SK-N-SH (cell line): ENCODE measurements at regions not wholly inside any gene's neighbourhood (a gene's known extent, or its start where the extent isn't known, plus 50 kb on each side); places are given as distances from the start of the nearest gene placed in this dataset.

Source experiments
- CTCF ChIA-PET: fragments of 300-600, 350-600 bp; formaldehyde crosslinking; extraction: SDS; loops from one replicate; lab custom pipeline; 2021; lab: Yijun Ruan, JAX
- POLR2A ChIA-PET: fragments of 350-600 bp; sonication (Branson Sonifier 250); formaldehyde crosslinking; extraction: SDS; loops from one replicate; lab custom pipeline; 2020; ENCODE audit warnings: antibody characterized with exemption, inconsistent platforms; lab: Yijun Ruan, JAX
- DNase-seq: peaks from one replicate; pipeline ENCODE4 v3.0.0; 2012
- H2AFZ ChIP-seq: fragments of 200-600 bp; sonication (generic); 2 replicates; pipeline ENCODE4 v1.8.1; 2016; ENCODE audit warnings: antibody characterized with exemption, mild to moderate bottlenecking, low read depth
- H3F3A ChIP-seq: fragments of 200-600 bp; sonication (generic); replicated peaks from 2 replicates; pipeline ENCODE3; 2016; ENCODE audit warnings: antibody characterized with exemption, mild to moderate bottlenecking; ENCODE audit not compliant: insufficient read depth
- H3K27ac ChIP-seq, 2 experiments: fragments of 200-500 bp in 1 of 2; fragments of 200-600 bp in 1 of 2; sonication (Bioruptor generic) in 1 of 2; sonication (generic), shearing (Covaris generic) in 1 of 2; 2 replicates each; pipeline versions ENCODE4 v1.5.1 to v1.6.1; 2014 to 2016; ENCODE audit warnings: low read depth in 2 of 2, inconsistent platforms in 1 of 2, low read length in 1 of 2, mild to moderate bottlenecking in 1 of 2, mixed read lengths in 1 of 2
- H3K27me3 ChIP-seq: fragments of 200-600 bp; sonication (generic), shearing (Covaris generic); 2 replicates; pipeline ENCODE4 v1.6.1; 2016; ENCODE audit warnings: mixed run types; ENCODE audit not compliant: insufficient read depth
- H3K36me3 ChIP-seq, 2 experiments: fragments of 200-500 bp in 1 of 2; fragments of 200-600 bp in 1 of 2; sonication (Bioruptor generic) in 1 of 2; sonication (generic) in 1 of 2; replicated peaks in 1 of 2; 2 replicates each; pipeline versions ENCODE3 to v1.5.1; 2014 to 2016; ENCODE audit warnings: low read length in 1 of 2, mild to moderate bottlenecking in 1 of 2; ENCODE audit not compliant: insufficient read depth in 2 of 2, control insufficient read depth in 1 of 2
- H3K4me1 ChIP-seq, 2 experiments: fragments of 200-500 bp in 1 of 2; fragments of 200-600 bp in 1 of 2; sonication (Bioruptor generic) in 1 of 2; sonication (generic), shearing (Covaris generic) in 1 of 2; 2 replicates each; pipeline versions ENCODE4 v1.5.1 to v1.6.1; 2014 to 2016; ENCODE audit warnings: low read depth in 1 of 2, low read length in 1 of 2, mixed run types in 1 of 2; ENCODE audit not compliant: insufficient read depth in 2 of 2, control insufficient read depth in 1 of 2
- H3K4me2 ChIP-seq: fragments of 200-600 bp; sonication (generic), shearing (Covaris generic); 2 replicates; pipeline ENCODE4 v1.6.1; 2017; ENCODE audit warnings: mixed run types
- H3K4me3 ChIP-seq, 2 experiments: fragments of 200-500 bp in 1 of 2; fragments of 200-600 bp in 1 of 2; sonication (Bioruptor generic) in 1 of 2; sonication (generic), shearing (Covaris generic) in 1 of 2; 2 replicates each; pipeline versions ENCODE4 v1.5.1 to v1.8.1; 2014 to 2016; ENCODE audit warnings: low read depth in 2 of 2, inconsistent platforms in 1 of 2, low read length in 1 of 2, mild to moderate bottlenecking in 1 of 2, mixed read lengths in 1 of 2, moderate library complexity in 1 of 2
- H3K79me2 ChIP-seq: fragments of 200-600 bp; sonication (generic); 2 replicates; pipeline ENCODE4 v1.8.1; 2017; ENCODE audit warnings: mild to moderate bottlenecking; ENCODE audit not compliant: insufficient read depth
- H3K9ac ChIP-seq: fragments of 200-600 bp; sonication (generic); 2 replicates; pipeline ENCODE4 v1.6.1; 2017; ENCODE audit warnings: mixed run types
- H3K9me2 ChIP-seq: fragments of 200-600 bp; sonication (generic); 2 replicates; pipeline ENCODE4 v1.6.1; 2017; ENCODE audit warnings: mixed run types
- H3K9me3 ChIP-seq: fragments of 200-600 bp; sonication (generic); 2 replicates; pipeline ENCODE4 v1.6.1; 2017; ENCODE audit warnings: mixed run types, mild to moderate bottlenecking, moderate library complexity
- H4K20me1 ChIP-seq: fragments of 200-600 bp; sonication (generic); 2 replicates; pipeline ENCODE4 v1.6.1; 2017; ENCODE audit warnings: mild to moderate bottlenecking, mixed run types; ENCODE audit not compliant: insufficient read depth
- CHD2 ChIP-seq: fragments of 150-350 bp; IDR thresholded peaks from 2 replicates; pipeline ENCODE4 v1.6.1; 2018; ENCODE audit warnings: low read length; ENCODE audit not compliant: partially characterized antibody
- EP300 ChIP-seq, 2 experiments: IDR thresholded peaks; 2 replicates each; pipeline versions ENCODE4 v1.4.0 to v1.6.1; 2012; ENCODE audit warnings: borderline replicate concordance in 1 of 2, low read depth in 1 of 2, low read length in 1 of 2
- FOSL2 ChIP-seq: IDR thresholded peaks from 2 replicates; pipeline ENCODE4 v1.4.0; 2012; ENCODE audit warnings: low read depth, mild to moderate bottlenecking, moderate library complexity, borderline replicate concordance
- FOXJ3 ChIP-seq: sonication (generic); formaldehyde crosslinking; IDR thresholded peaks from 2 replicates; pipeline ENCODE4 v1.5.1; 2020; ENCODE audit warnings: mild to moderate bottlenecking, missing genetic modification reagents
- FOXM1 ChIP-seq: IDR thresholded peaks from 2 replicates; pipeline ENCODE4 v1.4.0; 2012; ENCODE audit warnings: low read depth, mild to moderate bottlenecking
- GABPA ChIP-seq: IDR thresholded peaks from 2 replicates; pipeline ENCODE4 v1.4.0; 2012; ENCODE audit warnings: low read depth, mild to moderate bottlenecking
- PBX3 ChIP-seq: IDR thresholded peaks from 2 replicates; pipeline ENCODE4; 2012
- POLR2AphosphoS5 ChIP-seq: IDR thresholded peaks from 2 replicates; pipeline ENCODE4 v1.6.1; 2012; ENCODE audit warnings: low read depth, low read length
- RFX5 ChIP-seq: IDR thresholded peaks from 2 replicates; pipeline ENCODE4 v1.6.1; 2012; ENCODE audit warnings: mild to moderate bottlenecking, improper control_type of control experiment, low read length
- TCF12 ChIP-seq: IDR thresholded peaks from 2 replicates; pipeline ENCODE4 v1.4.0; 2012
- TEAD4 ChIP-seq: IDR thresholded peaks from 2 replicates; pipeline ENCODE4 v1.4.0; 2012; ENCODE audit warnings: mild to moderate bottlenecking, borderline replicate concordance; ENCODE audit not compliant: insufficient read depth
- YY1 ChIP-seq: IDR thresholded peaks from 2 replicates; pipeline ENCODE4 v1.4.0; 2012; ENCODE audit warnings: low read depth, mild to moderate bottlenecking
- ZBTB33 ChIP-seq: IDR thresholded peaks from 2 replicates; pipeline ENCODE4 v1.4.0; 2012; ENCODE audit warnings: low read depth, borderline replicate concordance
- WGBS: methylation state at CpG from one replicate; pipeline ENCODE4 v1.1.6; 2017; ENCODE audit warnings: low lambda C conversion rate; 5-methylcytosine and 5-hydroxymethylcytosine counted together
- TF ChIP-seq, protein P1 (sequence below): fragments of 150-350 bp; IDR thresholded peaks from 2 replicates; pipeline ENCODE4 v1.6.1; 2017; ENCODE audit warnings: antibody characterized with exemption, low read length, low read depth, borderline replicate concordance
- TF ChIP-seq, protein P2 (sequence below): fragments of 200-600 bp; sonication (generic); IDR thresholded peaks from 2 replicates; pipeline ENCODE4 v1.6.1; 2017; ENCODE audit warnings: antibody characterized with exemption, mild to moderate bottlenecking, moderate library complexity

DNA sequence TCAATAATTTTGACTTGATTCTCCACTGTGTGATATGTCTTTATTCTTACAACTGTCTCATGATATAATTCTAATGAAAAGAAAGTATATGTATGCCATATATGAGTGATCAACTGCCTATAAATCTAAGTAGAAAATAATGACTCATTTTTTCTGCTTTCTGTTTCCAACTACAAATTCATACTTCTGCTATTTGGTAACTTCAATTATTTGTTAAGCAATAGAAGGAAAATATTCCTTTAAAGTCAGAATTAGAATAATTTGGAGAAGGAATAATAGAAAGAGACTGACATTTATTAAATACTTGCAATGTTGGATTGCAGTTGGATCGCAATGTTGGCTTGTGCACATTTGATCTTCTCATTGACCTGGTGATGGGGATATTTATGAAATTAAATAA is 204.2 kb upstream of the PACRGL start:
- Histone ChIP-seq H3K9me2 (no peaks in the 10 kb centered on the region), H3K79me2 (no peaks in the 10 kb centered on the region), H3K4me3 (no peak overlapping the region), H3F3A (peaks cover 26% of the 10 kb centered on the region), H4K20me1 (no peaks in the 10 kb centered on the region; the same call in 1 of the 2 replicates), H3K36me3 (peaks cover 16 to 43% of the 10 kb centered on the region in 2 experiments), H3K27me3 (no peaks in the 10 kb centered on the region), H3K4me2 (no peak overlapping the region), H3K4me1 (no peaks in the 10 kb centered on the region; a peak in 1 of 4 replicates), H2AFZ (no peak overlapping the region), H3K9ac (no peak overlapping the region), H3K9me3 (no peaks in the 10 kb centered on the region), H3K27ac (no peak overlapping the region)
- ChIA-PET POLR2A (no interaction called here), CTCF (interaction anchor here (1.3 to 1.6 kb wide), 2 partner anchors 9 to 16 kb away, joined by 4 to 5 read pairs; no protein-coding TSS in a partner anchor)
- WGBS, result 42% methylated on average over 1 of the region's 1 CpG
- TF ChIP-seq FOXM1 (no peak), FOSL2 (no peak), PBX3 (0 out of 2 replicates have a peak, but pooled peaks have one; percentile 10), FOXJ3 (CRISPR knock-in tag) (no peak), ZBTB33 (no peak)
- DNase-seq, result no peak

- Histone ChIP-seq H3K27me3 (no peaks in the 10 kb centered on the region), H3K4me3 (no peak overlapping the region), H3K9me2 (no peaks in the 10 kb centered on the region), H3K4me2 (no peak overlapping the region), H3K36me3 (peaks cover 14 to 18% of the 10 kb centered on the region in 2 experiments), H4K20me1 (no peaks in the 10 kb centered on the region), H3K79me2 (no peaks in the 10 kb centered on the region), H2AFZ (no peak overlapping the region), H3K4me1 (no peaks in the 10 kb centered on the region; a peak in 2 of 4 replicates), H3K9me3 (no peaks in the 10 kb centered on the region), H3K27ac (no peak overlapping the region), H3F3A (peaks cover 20% of the 10 kb centered on the region), H3K9ac (no peak overlapping the region)
- CTCF ChIA-PET, result interaction anchor here (0.8 kb wide), 1 partner anchor 8 kb away, joined by 3 read pairs; no protein-coding TSS in a partner anchor
- TF ChIP-seq, protein P1, sequence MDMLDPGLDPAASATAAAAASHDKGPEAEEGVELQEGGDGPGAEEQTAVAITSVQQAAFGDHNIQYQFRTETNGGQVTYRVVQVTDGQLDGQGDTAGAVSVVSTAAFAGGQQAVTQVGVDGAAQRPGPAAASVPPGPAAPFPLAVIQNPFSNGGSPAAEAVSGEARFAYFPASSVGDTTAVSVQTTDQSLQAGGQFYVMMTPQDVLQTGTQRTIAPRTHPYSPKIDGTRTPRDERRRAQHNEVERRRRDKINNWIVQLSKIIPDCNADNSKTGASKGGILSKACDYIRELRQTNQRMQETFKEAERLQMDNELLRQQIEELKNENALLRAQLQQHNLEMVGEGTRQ, result no peak
- TF ChIP-seq TCF12, result no peak
- TF ChIP-seq RFX5, result no peak
- TF ChIP-seq YY1, result no peak
- no peak for TF ChIP-seq CHD2
- no peak for TF ChIP-seq GABPA
- TF ChIP-seq ZBTB33, result no peak
- no peak for TF ChIP-seq POLR2AphosphoS5
- no peak for TF ChIP-seq EP300 (IDR thresholded peaks at IDR 0.05; ENCODE audit: borderline replicate concordance in 1 of 2, low read depth in 1 of 2, low read length in 1 of 2)
- no peak for TF ChIP-seq TEAD4
- TF ChIP-seq, protein P2, sequence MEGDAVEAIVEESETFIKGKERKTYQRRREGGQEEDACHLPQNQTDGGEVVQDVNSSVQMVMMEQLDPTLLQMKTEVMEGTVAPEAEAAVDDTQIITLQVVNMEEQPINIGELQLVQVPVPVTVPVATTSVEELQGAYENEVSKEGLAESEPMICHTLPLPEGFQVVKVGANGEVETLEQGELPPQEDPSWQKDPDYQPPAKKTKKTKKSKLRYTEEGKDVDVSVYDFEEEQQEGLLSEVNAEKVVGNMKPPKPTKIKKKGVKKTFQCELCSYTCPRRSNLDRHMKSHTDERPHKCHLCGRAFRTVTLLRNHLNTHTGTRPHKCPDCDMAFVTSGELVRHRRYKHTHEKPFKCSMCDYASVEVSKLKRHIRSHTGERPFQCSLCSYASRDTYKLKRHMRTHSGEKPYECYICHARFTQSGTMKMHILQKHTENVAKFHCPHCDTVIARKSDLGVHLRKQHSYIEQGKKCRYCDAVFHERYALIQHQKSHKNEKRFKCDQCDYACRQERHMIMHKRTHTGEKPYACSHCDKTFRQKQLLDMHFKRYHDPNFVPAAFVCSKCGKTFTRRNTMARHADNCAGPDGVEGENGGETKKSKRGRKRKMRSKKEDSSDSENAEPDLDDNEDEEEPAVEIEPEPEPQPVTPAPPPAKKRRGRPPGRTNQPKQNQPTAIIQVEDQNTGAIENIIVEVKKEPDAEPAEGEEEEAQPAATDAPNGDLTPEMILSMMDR, result no peak
- POLR2A ChIA-PET, result no interaction called here
- 93% methylated on average over 3 of the region's 3 CpGs for WGBS
- no peak for DNase-seq
Measured at GRCh38 chr4:20504146-20504545, 196.1 kb upstream of the PACRGL start.
